HG03025 (cell line): ENCODE measurements at regions not wholly inside any gene's neighbourhood (a gene's known extent, or its start where the extent isn't known, plus 50 kb on each side); places are given as distances from the start of the nearest gene placed in this dataset.
"Not testable (repeated sequence)": the region's sequence is repeated elsewhere in the genome, so short reads cannot be mapped to it uniquely, and the experiment has no call there.

Source experiments
- ATAC-seq: cut with Tn5 transposase; IDR thresholded peaks from one replicate; pipeline ENCODE4 v1.9.1; 2021; ENCODE audit warnings: mild to moderate bottlenecking, moderate library complexity; ENCODE audit not compliant: unreplicated experiment, low FRiP score

- no peak for ATAC-seq
These were observed 257.7 kb upstream of the PROK2 start for GRCh38 chr3:72042397-72043203.

GRCh38 chr3:72041511-72041910 lies 256.6 kb upstream of the PROK2 start:
- no peak for ATAC-seq

- no peak for ATAC-seq
These were observed 256.1 kb upstream of the PROK2 start for GRCh38 chr3:72041076-72041475.

- no peak for ATAC-seq
These were observed 254.7 kb upstream of the PROK2 start for GRCh38 chr3:72039677-72040076.

GRCh38 chr3:72036899-72037298 lies 252.0 kb upstream of the PROK2 start:
- no peak for ATAC-seq

GRCh38 chr3:72035606-72036005 lies 250.7 kb upstream of the PROK2 start:
- no peak for ATAC-seq

- ATAC-seq = no peak
These were observed 250.0 kb upstream of the PROK2 start for GRCh38 chr3:72034986-72035385.

- ATAC-seq = no peak
These were observed 248.9 kb upstream of the PROK2 start for GRCh38 chr3:72033666-72034428.

- ATAC-seq = no peak
These were observed 247.6 kb upstream of the PROK2 start for GRCh38 chr3:72032441-72033135.

- ATAC-seq = no peak
These were observed 246.6 kb upstream of the PROK2 start for GRCh38 chr3:72031581-72031980.

- ATAC-seq = not testable (repeated sequence)
These were observed 245.3 kb upstream of the PROK2 start for GRCh38 chr3:72030296-72030695.

- not testable (repeated sequence) for ATAC-seq
These were observed 243.8 kb upstream of the PROK2 start for GRCh38 chr3:72028726-72029125.

GRCh38 chr3:72028307-72028706 lies 243.4 kb upstream of the PROK2 start:
- not testable (repeated sequence) for ATAC-seq

- ATAC-seq = not testable (repeated sequence)
These were observed 242.8 kb upstream of the PROK2 start for GRCh38 chr3:72027728-72028127.

- no peak for ATAC-seq
These were observed 237.1 kb upstream of the PROK2 start for GRCh38 chr3:72022027-72022426.

GRCh38 chr3:72021531-72021930 lies 236.6 kb upstream of the PROK2 start:
- no peak for ATAC-seq

GRCh38 chr3:72018343-72018984 lies 233.5 kb upstream of the PROK2 start:
- no peak for ATAC-seq

- no peak for ATAC-seq
These were observed 233.0 kb upstream of the PROK2 start for GRCh38 chr3:72017935-72018334.

- ATAC-seq = no peak
These were observed 232.4 kb upstream of the PROK2 start for GRCh38 chr3:72017311-72017710.

- no peak for ATAC-seq
These were observed 230.5 kb upstream of the PROK2 start for GRCh38 chr3:72015463-72015862.

- ATAC-seq = no peak
These were observed 228.1 kb upstream of the PROK2 start for GRCh38 chr3:72013084-72013483.
